CD1c-positive myeloid dendritic cell (primary cell): ENCODE measurements at regions not wholly inside any gene's neighbourhood (a gene's known extent, or its start where the extent isn't known, plus 50 kb on each side); places are given as distances from the start of the nearest gene placed in this dataset.
"Not testable (repeated sequence)": the region's sequence is repeated elsewhere in the genome, so short reads cannot be mapped to it uniquely, and the experiment has no call there.

Experiments
- DNase-seq: peaks from one replicate; pipeline ENCODE4 v3.0.0-alpha.2; 2016; ENCODE audit errors: extremely low spot score

DNA sequence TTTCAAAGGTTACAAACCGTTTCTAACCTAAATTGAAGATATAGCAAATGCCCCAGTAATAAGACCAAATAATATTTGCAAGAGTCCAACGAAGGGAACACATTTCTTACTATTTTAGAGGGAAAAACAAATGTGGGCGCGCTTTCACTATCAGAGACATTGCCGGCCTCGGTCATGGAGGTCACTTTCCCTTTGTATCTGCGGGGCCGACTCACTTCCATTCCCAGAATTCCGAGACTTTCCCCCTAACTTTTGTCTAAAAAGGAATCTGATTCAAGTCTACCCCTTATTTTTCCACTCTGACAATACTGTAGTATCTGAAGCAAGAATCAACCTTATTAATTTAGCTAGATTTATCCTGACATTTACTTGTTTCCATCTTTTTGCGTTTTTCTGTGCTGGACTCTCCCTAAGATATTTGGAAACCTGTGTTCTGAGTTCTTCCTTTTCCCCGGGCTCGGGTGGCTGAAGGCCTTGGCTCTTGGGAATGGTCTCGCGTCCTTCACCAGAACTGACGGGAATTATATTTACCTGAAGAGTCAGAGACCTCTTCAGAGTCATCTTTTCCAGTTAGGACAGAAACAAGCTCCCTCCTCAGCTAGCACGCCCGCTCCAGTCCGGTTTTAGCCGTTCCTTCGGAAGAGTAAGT, 71.8 kb upstream of the ZNF184 start:
- DNase-seq = no peak

DNA sequence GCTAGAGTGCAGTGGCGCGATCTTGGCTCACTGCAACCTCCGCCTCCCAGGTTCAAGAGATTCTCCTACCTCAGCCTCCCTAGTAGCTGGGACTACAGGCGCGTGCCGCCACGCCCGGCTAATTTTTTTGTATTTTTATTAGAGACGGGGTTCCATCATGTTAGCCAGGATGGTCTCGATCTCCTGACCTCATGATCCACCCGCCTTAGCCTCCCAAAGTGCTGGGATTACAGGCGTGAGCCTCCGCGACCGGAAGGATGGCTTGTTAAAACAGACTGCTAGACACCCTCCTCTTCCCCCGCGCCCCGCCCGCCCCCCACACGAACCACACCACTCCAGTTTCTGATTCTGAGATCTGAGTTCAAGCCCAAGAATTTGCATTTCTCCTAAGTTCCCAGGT, 71.2 kb upstream of the ZNF184 start:
- not testable (repeated sequence) for DNase-seq

GRCh38 chr6:27542485-27542884, 69.6 kb upstream of the ZNF184 start:
- DNase-seq = no peak

DNA sequence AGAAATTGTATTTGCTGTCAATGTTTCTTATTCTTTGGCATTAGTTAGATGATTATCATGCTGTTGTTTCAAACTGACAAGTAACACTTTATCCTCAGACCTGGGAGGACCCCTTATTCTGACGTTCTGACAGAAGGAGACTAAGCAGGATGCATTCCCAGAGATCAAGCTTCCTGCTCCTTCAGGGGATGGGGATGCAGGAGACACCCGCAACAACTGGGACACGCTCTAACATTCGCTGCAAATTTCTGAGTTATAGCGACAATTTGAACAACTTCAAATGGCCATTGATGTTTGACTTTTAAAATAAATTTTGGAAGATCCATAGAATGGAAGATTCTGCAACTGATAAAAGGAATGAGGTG, 69.0 kb upstream of the ZNF184 start:
- no peak for DNase-seq

DNA sequence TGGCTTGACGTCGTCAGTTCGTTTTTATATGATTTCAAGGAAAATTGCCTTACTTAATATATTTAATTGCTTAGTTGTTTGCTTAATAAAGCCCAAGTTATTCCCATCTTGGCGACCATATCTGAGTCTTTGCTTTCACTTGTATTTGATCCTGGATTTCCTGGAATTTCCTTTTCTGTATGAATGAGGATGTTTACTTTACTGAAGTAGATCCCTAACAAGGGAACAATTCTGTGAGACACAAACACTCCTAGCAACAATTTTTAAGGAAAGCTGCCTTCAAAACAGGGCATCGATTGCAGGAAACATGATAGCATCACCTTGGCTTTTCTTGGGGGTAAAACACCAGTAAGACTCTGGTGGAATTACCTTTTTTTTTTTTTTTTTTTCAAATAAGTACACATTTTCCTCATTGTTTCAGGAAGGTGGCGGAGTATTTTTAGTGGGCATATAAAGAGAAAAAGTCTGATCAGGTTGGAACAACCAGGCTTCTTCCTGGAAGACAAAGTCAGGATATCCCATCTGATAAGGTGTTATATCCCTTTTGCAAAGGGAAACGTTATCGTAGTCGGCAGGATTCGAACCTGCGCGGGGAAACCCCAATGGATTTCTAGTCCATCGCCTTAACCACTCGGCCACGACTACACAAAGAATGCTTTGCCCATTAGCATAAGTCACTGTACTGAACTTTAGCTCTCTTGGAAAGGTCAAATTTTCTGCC, 68.5 kb upstream of the ZNF184 start:
- no peak for DNase-seq

DNA sequence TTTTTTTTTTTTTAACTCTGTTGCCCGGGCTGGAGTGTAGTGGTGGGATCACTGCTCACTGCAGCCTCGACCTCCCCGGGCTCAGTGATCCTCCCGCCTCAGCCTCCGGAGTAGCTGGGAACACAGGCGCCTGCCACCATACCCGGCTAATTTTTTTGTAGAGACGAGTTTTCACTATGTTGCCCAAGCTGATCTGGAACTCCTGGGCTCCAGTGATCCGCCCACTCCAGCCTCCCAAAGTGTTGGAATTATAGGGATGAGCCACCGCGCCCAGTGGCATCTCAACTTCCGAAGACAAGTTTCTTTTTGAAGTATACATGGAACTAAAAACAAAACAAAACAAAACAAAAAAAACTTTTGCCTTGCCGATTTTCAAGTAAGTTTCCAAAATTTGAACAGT, 66.6 kb upstream of the ZNF184 start:
- DNase-seq = no peak

DNA sequence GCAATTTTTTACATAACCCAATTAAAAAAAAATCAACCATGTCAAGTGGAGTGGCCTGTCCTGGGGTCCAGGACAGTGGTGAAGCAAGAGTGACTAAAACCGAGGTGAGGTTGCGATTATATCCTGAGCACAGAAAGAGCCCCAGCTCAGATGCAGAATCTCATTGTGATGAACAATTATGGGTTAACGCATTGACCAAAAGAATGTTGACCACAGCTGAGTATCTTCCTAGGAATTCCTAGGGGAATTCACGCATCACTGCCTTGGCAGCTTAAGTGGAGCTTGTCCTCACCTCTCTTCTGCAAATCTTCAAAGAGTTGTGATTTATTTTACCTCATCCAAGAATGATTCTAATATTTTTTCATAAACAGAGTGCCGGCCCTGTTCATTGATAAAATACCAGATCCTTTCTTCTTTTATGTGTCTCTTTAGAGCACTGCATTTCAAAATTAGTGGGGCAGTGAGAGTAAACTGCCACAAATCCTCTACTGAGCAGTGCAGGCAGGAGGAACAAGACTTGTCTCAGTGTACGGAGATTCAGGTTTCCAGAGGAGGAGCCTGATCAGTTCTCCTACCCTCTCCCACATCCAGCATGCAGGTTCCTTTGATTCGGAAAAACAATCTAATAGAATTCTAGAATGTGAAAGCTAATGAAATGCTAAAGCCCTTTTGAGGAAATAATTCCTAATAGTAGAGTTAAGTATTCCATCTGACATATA, 60.1 kb upstream of the ZNF184 start:
- DNase-seq = no peak

- DNase-seq = no peak
These were observed 59.0 kb upstream of the ZNF184 start for GRCh38 chr6:27531772-27532459.

DNA sequence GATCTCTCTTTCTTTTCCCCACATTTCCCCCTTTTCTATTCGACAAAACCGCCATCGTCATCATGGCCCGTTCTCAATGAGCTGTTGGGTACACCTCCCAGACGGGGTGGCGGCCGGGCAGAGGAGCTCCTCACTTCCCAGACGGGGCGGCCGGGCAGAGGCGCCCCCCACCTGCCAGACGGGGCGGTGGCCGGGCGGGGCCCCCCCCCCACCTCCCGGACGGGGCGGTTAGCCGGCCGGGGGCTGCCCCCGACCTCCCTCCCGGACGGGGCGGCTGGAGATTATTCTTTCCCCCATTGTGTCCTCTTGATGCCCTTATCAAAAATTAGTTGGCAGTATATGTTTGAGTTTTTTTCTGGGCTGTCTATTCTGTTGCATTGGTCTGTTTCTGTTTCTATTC, 56.9 kb upstream of the ZNF184 start:
- not testable (repeated sequence) for DNase-seq

DNA sequence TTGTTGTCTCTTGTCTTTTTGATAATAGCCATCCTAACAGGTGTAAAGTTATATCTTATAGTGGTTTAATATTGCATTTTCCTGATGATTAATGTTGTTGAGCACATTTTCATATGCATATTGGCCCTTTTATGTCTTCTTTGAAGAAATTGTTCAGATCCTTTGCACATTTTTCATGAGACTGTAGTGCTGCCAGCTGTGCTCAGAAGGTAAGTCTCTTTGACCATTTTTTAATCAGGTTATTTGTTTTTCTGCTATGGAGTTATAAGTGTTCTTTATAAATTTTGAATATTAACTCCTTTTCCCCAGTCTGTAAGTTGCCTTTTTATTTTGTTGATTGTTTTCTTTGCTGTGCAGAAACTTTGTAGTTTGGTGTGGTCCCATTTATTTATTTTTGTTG, 55.8 kb upstream of the ZNF184 start:
- no peak for DNase-seq
